ENCODE measurements at regions not wholly inside any gene's neighbourhood (a gene's known extent, or its start where the extent isn't known, plus 50 kb on each side); places are given as distances from the start of the nearest gene placed in this dataset.
"Not testable (repeated sequence)": the region's sequence is repeated elsewhere in the genome, so short reads cannot be mapped to it uniquely, and the experiment has no call there.

DNA sequence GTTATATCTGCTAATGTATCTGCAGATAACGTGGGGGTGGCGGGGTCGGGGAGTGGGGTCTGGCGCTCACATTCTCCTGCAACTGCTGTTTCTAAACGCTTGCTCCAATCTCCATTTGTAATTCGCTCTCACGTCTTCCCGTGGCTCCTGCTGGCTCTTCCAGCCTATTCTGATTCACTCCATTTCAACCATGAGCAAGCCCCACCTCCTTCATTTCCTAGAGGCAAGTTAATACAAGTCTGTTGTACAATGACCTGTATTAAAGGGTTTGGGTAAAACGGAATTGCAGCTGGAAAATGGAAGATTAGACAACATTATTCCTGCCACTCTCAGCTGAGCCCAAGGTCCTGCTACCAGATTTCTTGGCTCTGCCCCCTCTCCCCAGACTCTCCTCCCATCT is 132.3 kb downstream of the CSNK2A3 start:
- DNase-seq, result no peak

DNA sequence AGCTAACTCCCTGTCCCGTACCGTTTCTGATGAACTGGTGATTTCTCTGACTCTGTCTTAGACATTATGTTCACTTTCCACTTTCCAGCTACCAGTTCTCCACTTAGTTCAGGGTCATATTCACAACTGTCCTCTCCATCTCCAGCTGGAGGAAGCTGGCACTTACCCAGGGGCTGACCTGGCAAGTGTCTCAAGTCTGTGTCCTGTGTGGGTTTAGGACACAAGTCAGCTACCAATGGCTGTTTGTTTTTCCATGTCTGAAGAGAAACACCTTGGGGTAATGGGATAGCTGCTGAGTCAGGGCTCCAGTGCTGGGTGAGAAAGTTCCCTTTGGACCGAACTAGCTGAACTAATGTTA is 134.4 kb downstream of the CSNK2A3 start:
- no peak for DNase-seq

DNA sequence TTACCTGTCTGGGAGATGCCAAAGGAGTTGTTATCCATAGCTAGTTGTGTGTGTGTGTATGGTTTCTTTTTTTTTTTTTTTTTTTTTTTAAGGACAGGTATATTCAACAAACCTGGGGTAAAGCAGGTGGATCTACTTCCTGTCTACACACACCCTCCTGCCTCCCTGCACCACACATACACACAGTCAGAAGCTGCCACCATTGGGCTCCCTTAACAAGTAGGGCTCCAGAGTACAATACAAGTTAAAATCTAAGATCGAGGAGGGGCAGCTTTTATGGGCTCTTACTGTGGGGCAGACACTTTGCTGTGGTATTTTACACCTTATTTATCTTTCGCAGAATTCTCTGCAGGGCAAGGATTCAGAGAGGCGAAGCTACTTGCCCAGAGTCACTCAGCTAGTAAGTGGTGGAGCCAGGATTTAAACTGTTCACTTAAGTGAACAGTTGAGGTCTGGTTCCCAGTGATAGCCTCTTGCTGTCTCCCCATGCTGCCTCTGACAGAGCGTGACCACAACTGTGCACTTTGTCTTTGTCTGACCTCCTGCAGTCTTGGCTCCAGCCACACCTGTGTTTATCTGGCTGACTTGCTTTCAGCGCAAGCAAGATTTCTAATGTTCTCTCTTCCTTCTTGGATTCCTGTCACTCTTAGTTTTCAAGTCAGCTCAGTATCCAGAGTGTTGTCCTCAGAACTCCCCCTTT is 135.0 kb downstream of the CSNK2A3 start:
- no peak for DNase-seq

DNA sequence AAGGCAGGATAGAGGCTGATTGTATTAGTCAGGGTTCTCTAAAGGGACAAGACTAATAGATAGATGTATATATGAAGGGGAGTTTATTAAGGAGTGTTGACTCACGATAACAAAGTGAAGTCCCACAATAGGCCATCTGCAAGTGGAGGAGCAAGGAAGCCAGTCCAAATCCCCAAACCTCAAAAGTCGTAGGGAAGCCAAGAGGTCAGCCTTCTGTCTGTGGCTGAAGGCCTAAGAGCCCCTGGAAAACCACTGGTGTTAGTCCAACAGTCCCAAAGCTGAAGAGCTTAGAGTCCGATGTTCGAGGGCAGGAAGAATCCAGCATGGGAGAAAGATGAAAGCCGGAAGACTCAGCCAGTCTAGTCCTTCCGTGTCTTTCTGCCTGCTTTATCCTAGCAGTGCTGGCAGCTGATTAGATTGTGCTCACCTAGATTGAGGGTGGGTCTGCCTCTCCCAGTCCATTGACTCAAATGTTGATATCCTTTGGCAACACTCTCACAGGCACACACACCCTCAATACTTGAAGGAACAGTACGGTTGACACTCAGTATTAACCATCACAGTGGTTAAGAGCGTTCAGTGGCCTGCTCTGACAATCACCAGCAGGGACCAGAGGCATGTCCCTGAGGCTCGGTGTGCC is 135.6 kb downstream of the CSNK2A3 start:
- DNase-seq, result no peak

DNA sequence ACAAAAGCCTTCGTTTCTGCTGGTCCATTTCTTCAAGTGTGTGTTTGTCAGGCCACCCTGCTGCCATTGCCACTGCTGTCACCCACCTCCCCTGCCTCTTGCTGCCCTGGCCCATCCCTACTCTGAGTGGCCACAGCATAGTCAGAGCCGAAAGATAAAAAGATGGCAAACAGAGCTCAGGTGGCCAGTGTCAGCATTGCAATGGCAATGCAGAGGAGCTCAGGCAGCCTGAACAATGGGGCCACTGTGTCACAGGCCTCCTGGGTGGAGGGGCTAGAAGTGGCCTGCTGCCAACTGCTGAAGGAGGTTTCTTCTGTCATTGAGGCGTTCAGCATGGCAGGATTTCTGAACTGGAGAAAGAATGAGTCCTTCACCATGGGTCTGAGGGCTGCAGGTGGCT is 137.1 kb downstream of the CSNK2A3 start:
- DNase-seq, result no peak

DNA sequence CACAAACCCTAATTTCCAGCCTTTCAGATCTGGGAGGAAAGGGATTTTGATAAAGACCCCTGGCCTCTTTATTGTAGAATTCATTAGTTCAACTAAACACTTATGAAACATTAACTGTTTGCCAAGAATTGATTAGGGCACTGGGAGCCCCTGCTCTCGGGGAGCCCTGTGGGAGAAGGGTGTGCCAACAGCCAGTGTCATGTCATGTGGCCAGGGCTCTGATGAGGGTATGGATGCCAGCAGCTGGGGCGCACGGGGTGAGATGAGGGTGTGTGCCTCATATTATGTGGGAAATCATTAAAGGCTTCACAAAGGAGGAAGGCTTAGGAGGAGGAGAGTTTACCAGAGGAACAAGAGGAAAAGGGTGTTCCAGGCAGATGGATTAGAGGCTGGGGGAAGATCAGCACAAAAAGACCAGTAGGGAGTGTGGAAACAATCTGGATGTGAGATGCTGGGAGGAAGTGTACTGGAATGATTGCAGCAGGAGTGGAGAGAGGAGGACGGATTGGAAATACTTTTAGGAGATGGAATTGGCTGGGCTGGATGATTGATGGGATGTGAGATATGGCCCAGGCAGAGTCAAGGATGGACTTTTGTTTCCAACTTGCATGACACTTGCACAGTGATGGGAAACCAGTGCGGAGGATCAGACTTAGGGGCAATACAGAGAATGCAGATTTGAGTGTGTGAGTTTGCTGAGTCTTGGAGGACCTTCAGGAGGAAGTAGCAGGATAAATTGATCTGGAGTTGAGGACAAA is 137.8 kb downstream of the CSNK2A3 start:
- DNase-seq, result no peak

DNA sequence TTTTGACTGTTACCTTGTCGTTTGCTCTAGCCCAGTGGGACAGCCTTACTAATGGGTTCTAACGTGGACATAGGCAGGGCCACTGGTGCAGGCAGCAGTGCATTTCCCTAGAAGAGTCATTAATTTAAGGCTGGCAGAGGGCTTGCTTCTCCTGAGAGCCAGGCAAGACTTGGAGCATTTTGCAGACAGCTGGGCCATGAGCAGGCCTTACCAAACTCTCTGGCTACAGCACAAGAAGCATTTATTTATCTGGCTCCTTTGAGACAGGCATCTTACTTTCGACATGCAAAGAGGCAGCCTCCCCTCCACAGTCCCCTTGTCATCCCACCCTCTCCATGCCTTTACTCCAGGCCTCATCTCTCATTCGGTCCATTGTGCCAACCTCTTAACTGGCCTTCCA is 139.9 kb downstream of the CSNK2A3 start:
- DNase-seq, result no peak

DNA sequence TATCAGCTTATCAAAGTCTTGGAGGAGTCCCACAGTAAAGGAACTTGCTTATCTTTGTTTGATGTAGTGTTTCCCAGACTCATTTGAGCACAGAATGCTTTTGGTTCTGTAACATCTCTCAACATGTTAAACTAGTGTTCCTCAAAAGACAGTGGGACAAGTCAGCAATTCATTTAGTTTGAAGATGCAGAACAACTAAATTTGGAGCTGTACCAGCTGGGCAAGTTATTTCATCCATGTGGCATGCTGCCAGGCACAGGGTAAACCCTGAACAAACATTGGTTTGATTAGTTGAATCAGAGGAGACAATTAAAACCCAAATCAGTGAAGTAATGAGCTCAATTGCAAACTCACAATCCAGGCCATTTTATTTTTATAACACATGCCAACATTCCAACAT is 141.2 kb downstream of the CSNK2A3 start:
- no peak for DNase-seq

DNA sequence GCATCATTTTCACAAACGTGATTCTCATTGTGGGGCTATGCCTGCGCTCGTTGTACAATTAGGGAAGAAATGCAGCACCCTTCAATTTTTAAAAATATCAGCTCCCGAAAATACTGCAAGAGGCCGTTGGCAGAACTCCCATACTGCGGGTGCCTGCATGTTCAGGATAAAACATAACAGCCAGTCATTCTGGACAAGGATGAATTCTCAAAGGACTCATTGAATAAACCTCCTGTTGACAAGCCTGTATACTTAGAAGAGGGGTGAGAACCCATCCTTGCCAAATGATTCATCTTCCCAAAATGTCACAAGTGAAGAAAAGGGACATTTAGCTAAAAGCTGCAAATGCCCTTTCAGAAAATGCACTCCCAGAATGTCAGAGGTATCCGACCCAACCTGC is 141.9 kb downstream of the CSNK2A3 start:
- no peak for DNase-seq

DNA sequence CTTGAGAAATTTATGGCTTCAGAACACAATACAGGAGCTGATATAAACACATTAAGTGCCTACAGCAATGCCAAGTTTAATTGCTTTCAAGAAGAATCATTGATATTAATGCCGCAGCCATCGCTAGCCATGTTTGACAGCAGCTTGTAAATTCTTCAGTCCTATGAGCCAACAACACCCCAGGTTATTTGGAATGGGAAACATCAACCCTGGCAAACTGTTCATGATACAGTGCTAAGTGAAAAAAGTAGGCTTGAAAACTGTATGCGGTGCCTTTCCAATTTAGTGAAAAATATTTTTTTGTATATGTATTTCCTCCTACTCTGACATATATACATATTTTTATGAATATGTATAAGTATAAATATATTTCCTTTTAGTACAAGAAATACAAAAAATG is 142.6 kb downstream of the CSNK2A3 start:
- no peak for DNase-seq

DNA sequence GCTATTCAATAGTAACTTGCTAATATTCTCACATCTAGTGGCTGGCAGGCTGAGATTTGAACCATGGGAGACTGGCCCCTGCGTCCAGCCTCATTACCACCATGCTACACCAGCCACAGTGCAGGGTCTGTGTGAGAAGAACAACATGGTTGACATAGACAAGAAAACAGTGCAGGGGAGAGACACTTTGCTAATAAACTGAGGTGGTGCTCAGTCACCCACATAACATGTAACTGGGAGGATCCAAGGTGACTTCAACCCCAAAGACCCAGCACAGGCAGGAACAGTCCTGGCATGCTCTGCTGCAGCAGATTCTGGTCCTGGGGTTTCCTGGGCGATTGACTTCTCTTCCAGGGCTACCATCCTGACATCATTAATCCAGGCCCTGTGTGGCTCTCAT is 143.1 kb downstream of the CSNK2A3 start:
- no peak for DNase-seq

DNA sequence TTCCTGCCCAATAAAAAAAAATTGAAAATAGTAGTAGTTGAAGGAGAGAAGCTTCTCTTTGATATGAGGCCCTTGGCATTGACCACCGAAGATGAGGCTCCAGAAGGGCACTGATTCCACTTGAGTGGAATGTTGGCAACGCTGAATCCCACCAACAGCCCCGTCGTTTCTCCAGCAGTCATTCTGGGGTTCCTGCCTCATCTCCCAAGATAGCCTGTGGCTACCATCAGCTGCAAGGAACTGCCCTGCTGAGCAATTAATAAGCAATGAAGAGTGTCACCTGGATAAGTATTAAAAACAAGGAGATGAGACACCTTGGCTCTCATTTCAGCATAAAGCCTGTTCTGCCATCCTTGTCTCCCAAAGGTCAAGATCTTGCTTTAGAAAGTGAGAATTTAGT is 144.1 kb downstream of the CSNK2A3 start:
- DNase-seq, result no peak

DNA sequence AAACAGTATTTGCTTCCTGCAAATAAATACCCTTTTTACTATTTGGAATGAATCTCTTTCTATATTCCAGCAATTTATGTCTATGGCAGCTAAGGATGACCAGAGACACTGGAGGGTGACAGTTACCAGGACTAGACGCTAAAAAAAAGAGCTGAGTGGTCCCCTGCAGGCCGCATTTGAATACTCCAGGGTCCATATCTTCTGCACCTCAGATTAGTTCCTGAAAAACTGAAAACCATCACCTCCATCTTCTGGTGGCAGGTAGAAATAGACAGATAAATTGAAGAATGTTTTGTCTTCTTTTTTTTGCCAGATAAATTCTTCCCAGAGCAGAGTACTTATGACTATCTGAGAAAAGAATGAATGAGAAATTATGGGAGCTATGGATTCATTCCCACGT is 145.6 kb downstream of the CSNK2A3 start:
- no peak for DNase-seq

DNA sequence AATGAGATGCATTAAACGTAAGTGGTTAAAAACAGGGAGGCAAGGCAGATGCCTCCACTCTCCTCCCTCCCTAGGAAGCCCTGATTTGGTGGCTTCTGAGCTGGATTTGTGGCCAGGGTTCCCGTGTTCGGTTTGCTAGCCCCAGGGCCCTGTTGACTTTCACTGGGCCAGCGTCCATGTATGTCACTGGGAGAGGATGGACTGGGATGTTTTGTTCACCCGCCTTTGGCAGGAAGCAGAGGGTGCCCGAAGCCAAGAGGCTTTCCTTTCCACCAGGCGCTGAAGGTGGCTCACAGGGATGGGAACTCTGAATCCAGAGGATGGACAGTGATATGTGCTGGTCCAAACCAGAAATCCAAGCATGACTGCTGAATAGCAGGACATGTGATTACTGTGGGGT is 146.6 kb downstream of the CSNK2A3 start:
- DNase-seq, result no peak

DNA sequence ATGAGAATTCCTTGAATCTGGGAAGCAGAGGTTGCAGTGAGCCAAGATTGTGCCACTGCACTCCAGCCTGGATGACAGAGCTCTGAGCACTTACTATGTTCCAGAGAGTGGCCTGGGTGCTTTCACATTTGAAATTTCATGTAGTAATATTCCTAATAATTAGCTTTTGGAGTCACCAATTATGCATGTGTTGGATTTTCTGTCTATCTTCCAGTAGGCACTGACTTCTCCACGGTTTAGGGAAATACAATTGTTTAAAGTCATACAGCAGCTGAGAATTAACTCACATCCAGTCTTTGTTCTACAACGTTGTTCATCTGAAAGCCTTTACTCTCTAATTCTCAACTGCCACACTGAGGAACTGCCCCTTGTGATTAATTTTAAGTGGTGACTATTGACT is 150.2 kb downstream of the CSNK2A3 start:
- no peak for DNase-seq

DNA sequence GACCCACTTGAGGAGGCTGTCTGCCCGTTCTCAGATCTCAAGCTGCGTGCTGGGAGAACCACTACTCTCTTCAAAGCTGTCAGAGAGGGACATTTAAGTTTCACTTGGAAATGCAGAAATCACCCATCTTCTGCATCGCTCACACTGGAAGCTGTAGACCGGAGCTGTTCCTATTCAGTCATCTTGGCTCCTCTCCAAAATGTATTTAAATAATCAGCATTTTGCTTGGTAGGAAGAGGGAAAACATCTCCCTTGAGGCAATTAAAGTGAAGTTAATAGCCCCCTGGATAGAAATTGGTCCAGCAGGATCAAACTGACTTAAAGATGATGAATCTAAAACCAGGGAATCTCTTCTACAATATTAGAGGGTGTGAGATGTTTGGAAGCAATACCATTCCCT is 151.7 kb downstream of the CSNK2A3 start:
- not testable (repeated sequence) for DNase-seq

DNA sequence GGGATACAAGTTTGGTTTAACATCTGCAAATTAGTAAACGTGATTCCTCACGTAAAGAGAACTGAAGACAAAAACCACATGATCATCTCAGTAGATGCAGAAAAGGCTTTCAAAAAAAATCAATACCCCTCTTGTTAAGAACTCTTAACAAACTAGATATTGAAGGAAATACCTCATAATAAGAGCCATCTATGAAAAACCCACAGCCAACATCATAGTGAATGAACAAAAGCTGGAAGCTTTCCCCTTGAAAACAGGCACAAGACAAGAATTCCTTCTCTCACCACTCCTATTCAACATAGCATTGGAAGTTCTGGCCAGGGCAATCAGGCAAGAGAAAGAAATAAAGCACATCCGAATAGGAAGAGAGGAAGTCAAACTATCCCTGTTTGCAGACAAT is 160.5 kb downstream of the CSNK2A3 start:
- DNase-seq, result no peak

DNA sequence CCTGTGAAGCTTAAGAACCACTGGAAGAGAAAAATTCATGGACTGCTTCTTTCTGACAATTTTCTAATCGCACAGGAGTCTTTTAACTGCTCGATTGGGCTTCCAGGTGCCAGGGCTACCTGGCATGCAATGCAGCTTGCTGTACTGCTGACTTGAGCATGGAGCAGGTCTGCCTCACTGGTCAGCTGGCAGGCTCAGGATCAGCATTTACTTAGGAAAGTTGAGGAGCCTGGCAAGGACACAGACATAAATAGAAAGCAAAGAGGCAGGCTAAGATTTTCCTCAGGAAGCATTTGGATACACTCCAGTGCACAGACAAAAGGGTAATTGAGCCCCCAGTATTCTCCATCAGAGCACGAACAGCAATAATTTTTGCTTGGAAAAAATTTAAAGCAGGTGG is 163.5 kb downstream of the CSNK2A3 start:
- DNase-seq, result no peak

DNA sequence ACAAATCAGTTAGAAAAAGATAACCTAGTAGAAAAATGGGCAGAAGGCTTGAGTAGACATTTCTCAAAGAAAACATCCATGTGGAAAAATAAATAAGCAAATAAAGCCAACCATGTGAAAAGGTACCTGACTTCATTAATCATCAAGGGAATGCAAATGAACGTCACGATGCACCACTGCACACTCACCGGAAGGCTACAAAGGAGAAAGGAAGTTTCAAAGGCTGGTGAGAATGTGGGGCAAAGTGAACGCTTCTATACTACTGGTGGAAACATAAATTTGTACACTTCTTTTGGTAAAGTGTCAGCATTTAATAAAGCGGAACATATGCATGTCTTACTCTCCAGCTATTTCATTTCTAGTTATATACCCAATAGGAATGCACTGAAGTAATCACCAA is 166.8 kb downstream of the CSNK2A3 start:
- no peak for DNase-seq

DNA sequence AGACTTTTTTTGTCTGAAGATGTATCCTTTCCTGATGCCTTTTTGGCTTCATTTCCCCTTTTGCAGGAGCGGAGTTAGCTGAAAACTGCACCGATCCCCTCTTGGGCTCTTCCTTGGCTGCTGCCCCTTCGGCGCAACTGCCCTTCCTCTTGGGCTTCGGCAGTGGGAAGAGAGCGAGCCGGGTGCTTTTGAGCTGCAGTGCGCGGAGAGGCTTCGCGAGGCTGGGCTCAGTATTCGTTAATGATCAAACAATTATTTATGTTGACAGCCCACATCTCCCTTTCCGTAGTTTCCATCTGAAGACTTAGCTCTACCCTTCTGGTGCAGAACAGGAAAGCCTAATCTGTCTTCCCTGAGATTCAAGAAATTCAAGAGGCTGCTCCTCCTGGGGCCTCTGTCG is 170.8 kb downstream of the CSNK2A3 start:
- DNase-seq, result no peak

DNA sequence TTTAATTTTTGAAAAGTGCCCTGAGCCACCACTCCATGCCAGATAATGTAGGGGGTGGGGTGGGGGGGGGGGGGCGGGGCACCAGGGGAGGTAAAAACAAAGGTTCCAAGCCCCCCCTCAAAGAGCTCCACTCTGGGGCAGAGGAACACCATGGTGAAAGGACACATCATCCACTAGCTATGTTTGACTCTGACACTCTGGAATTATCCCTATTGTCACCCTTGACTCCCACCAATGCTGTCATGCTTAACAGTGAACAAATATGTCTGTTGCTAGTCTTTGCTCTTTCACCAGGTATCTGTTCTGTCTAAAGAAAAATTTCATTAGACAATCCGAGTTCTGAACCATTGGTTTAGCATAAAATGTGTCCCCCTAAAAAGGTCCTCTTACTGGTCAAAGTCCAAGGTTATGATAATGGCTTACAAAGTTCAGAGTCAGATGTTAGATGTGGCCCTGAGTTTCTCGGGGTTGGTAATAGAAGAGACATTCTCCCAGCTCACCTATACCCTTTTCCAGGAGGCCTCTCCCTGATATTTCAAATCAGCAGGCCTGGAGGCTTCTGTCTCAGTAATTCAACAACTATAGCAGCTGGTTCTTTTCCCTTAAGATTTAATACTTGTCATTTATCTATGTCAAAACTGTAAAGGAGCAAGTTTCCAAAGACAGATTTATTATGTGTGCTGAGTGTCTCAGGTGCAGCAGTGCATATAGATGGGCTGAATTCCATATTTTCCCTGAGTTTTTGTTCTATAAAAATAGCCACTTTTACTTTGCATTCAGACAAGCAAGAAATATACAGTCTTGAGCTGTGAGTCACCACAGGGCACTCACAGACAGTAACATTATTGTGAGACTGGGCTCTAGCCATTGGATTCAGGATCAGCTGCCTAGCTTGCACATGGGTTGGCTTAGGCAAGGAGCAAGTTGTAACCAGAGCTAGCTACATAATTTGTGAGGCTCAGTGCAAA is 174.1 kb downstream of the CSNK2A3 start:
- DNase-seq, result no peak

DNA sequence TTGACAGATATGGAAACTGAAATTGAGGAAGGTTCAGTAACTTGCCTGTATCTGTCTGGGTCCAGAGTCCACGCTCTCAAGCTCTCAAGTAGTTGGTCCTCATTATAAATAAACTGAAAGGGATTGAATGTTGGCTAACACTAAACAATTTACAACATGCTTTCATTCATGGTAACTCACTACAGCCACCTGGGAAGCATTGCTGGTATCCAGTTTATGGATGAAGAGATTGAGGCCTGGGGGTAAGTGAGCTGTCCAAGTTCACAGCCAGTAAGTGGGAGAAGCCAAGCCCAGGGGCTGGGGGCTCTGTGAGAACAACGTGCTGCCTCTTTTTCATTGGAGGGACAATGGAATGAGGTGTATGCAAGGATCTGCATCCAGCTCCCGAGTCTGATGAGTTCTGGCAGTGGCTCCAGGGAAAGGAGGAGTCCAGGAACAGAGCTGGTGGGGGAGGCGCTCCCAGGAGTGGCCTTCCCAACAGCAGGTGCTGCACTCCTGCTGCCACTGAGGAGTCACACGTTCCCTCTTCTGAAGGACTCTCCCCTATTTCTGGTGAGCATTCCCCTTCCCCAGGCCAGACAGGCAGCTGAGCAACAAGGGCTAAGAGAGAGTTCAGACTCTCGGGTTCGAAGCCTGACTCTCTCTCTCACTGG is 175.8 kb downstream of the CSNK2A3 start:
- no peak for DNase-seq

Measured in activated effector memory CD4-positive, alpha-beta T cell treated with anti-CD3 and anti-CD28 coated beads, Interleukin-2, amount 50 U/mL, for 16 hours (primary cell).